MCF 10A (cell line): ENCODE measurements at regions not wholly inside any gene's neighbourhood (a gene's known extent, or its start where the extent isn't known, plus 50 kb on each side); places are given as distances from the start of the nearest gene placed in this dataset.

Experiments used
- BruUV-seq: library from RNA; stranded (reverse); fragments of 400-500 nt; replicated peaks from 2 replicates; lab custom pipeline; 2021; lab: Mats Ljungman, UMichigan
- CTCF ChIA-PET: fragments of 300-600 bp; sonication (Branson Sonifier 250); formaldehyde crosslinking; extraction: SDS; loops from one replicate; lab custom pipeline; 2021; ENCODE audit warnings: antibody characterized with exemption, inconsistent platforms; lab: Yijun Ruan, JAX
- POLR2A ChIA-PET: fragments of 300-600, 350-650 bp; sonication (Branson Sonifier 250); formaldehyde crosslinking; extraction: SDS; loops from one replicate; lab custom pipeline; 2020; ENCODE audit warnings: antibody characterized with exemption, inconsistent platforms; lab: Yijun Ruan, JAX
- DNase-seq: peaks from one replicate; pipeline ENCODE4 v3.0.0-alpha.2; 2018; ENCODE audit not compliant: unreplicated experiment
- H3K27ac Mint-ChIP-seq: one replicate; pipeline ENCODE4 v1.8.0; 2022; ENCODE audit warnings: mild to moderate bottlenecking, low read depth, mixed read lengths; ENCODE audit not compliant: unreplicated experiment
- H3K27me3 Mint-ChIP-seq: one replicate; pipeline ENCODE4 v1.8.0; 2022; ENCODE audit warnings: mixed read lengths; ENCODE audit not compliant: insufficient read depth, unreplicated experiment
- H3K36me3 Mint-ChIP-seq: one replicate; pipeline ENCODE4 v1.8.0; 2022; ENCODE audit warnings: mild to moderate bottlenecking, moderate library complexity, mixed read lengths; ENCODE audit not compliant: insufficient read depth, unreplicated experiment
- H3K4me1 Mint-ChIP-seq: one replicate; pipeline ENCODE4 v1.8.0; 2022; ENCODE audit warnings: mixed read lengths; ENCODE audit not compliant: insufficient read depth, unreplicated experiment
- H3K4me3 Mint-ChIP-seq: one replicate; pipeline ENCODE4 v1.8.0; 2022; ENCODE audit warnings: mild to moderate bottlenecking, moderate library complexity, mixed read lengths; ENCODE audit not compliant: unreplicated experiment
- H3K9me3 Mint-ChIP-seq: one replicate; pipeline ENCODE4 v1.8.0; 2022; ENCODE audit warnings: mixed read lengths; ENCODE audit not compliant: unreplicated experiment
- CTCF ChIP-seq: fragments of 200-600 bp; IDR thresholded peaks from one replicate; pipeline ENCODE4 v1.8.0; 2022; ENCODE audit warnings: antibody characterized with exemption, mild to moderate bottlenecking; ENCODE audit not compliant: unreplicated experiment
- intact Hi-C: fragments of 100-400 bp; cut with micrococcal nuclease; formaldehyde crosslinking; loops from 2 replicates; pipeline ENCODE4 v1.14.1; 2022

GRCh38 chr2:136351684-136352083 lies 233.7 kb upstream of the CXCR4 start:
- Mint-ChIP-seq H3K36me3 (no peaks in the 10 kb centered on the region), H3K27me3 (no peaks in the 10 kb centered on the region), H3K4me3 (no peak overlapping the region), H3K4me1 (no peaks in the 10 kb centered on the region), H3K27ac (no peak overlapping the region), H3K9me3 (peaks cover 7% of the 10 kb centered on the region)
- ChIA-PET CTCF (interaction anchor here (0.6 to 1.4 kb wide), 3 partner anchors 11 to 438 kb away, joined by 3 to 5 read pairs (median 3); no protein-coding TSS in a partner anchor), POLR2A (interaction anchor here (0.6 kb wide), 1 partner anchor 237 kb away, joined by 3 read pairs; no protein-coding TSS in a partner anchor)
- intact Hi-C loops, result no loop called here
- DNase-seq, result no peak
- TF ChIP-seq CTCF, result no peak
- no TSS peak for BruUV-seq

GRCh38 chr2:136347981-136348380 lies 230.0 kb upstream of the CXCR4 start:
- DNase-seq, result no peak
- POLR2A ChIA-PET, result no interaction called here
- intact Hi-C loops, result no loop called here
- Mint-ChIP-seq H3K9me3 (peaks cover 7% of the 10 kb centered on the region), H3K36me3 (no peaks in the 10 kb centered on the region), H3K27me3 (no peaks in the 10 kb centered on the region), H3K27ac (no peak overlapping the region), H3K4me3 (no peak overlapping the region), H3K4me1 (no peaks in the 10 kb centered on the region)
- CTCF ChIA-PET, result no interaction called here
- TF ChIP-seq CTCF, result no peak
- BruUV-seq, result no TSS peak

- H3K4me1 Mint-ChIP-seq, result no peaks in the 10 kb centered on the region
- ChIA-PET CTCF (no interaction called here), POLR2A (no interaction called here)
- no peak for TF ChIP-seq CTCF
- DNase-seq, result no peak
- no peaks in the 10 kb centered on the region for H3K9me3 Mint-ChIP-seq
- no TSS peak for BruUV-seq
- intact Hi-C loops, result no loop called here
- no peak overlapping the region for H3K4me3 Mint-ChIP-seq
- H3K36me3 Mint-ChIP-seq, result no peaks in the 10 kb centered on the region
- no peaks in the 10 kb centered on the region for H3K27me3 Mint-ChIP-seq
- no peak overlapping the region for H3K27ac Mint-ChIP-seq
Measured at GRCh38 chr2:136344339-136344738, 226.4 kb upstream of the CXCR4 start.

- no TSS peak for BruUV-seq
- Mint-ChIP-seq H3K36me3 (no peaks in the 10 kb centered on the region), H3K4me1 (no peaks in the 10 kb centered on the region), H3K9me3 (no peaks in the 10 kb centered on the region), H3K27ac (no peak overlapping the region), H3K4me3 (no peak overlapping the region), H3K27me3 (no peaks in the 10 kb centered on the region)
- POLR2A ChIA-PET, result interaction anchor here (0.6 kb wide), 1 partner anchor 424 kb away, joined by 8 read pairs; no protein-coding TSS in a partner anchor
- TF ChIP-seq CTCF, result no peak
- no peak for DNase-seq
- CTCF ChIA-PET, result interaction anchor here (1.0 kb wide), 1 partner anchor 81 kb away, joined by 4 read pairs; no protein-coding TSS in a partner anchor
- intact Hi-C loops, result no loop called here
Measured at GRCh38 chr2:136342138-136342537, 224.2 kb upstream of the CXCR4 start.
